HepG2 (cell line): ENCODE measurements at regions not wholly inside any gene's neighbourhood (a gene's known extent, or its start where the extent isn't known, plus 50 kb on each side); places are given as distances from the start of the nearest gene placed in this dataset.

Experiments used
- ATAC-seq: fragments of 200-7000 bp; cut with Tn5 transposase; 3 replicates; pipeline ENCODE4 v1.9.1; 2020; ENCODE audit warnings: mild to moderate bottlenecking, moderate library complexity
- BruUV-seq: library from RNA; stranded (reverse); fragments of 400-500 nt; replicated peaks from 2 replicates; lab custom pipeline; 2021; lab: Mats Ljungman, UMichigan
- CTCF ChIA-PET: fragments of 300-600 bp; formaldehyde crosslinking; extraction: SDS; loops from one replicate; lab custom pipeline; 2021; ENCODE audit warnings: low total read pairs, inconsistent platforms, low intra/inter-chr PET ratio; lab: Yijun Ruan, JAX
- POLR2A ChIA-PET: fragments of 350-600 bp; sonication (Branson Sonifier 250); formaldehyde crosslinking; loops from one replicate; lab custom pipeline; 2020; ENCODE audit warnings: antibody characterized with exemption, inconsistent platforms; lab: Yijun Ruan, JAX
- DNase-seq: peaks from one replicate; pipeline ENCODE4 v3.0.0-alpha.2; 2015; ENCODE audit warnings: low spot score
- FAIRE-seq: peaks from 3 replicates; lab custom pipeline; 2011; peaks lifted over from hg19 to GRCh38; lab: Jason Lieb, UNC
- H2AFZ ChIP-seq: one replicate; pipeline ENCODE4 v1.6.1; 2011; ENCODE audit warnings: low read length, inconsistent platforms
- H3K27ac ChIP-seq: fragments of 300-600 bp; 3 replicates; pipeline ENCODE4 v1.8.0; 2011; ENCODE audit warnings: mixed run types, mild to moderate bottlenecking, mixed read lengths, low read length, inconsistent platforms; ENCODE audit not compliant: insufficient read depth; ENCODE audit errors: extremely low read length
- H3K27me3 ChIP-seq, 2 experiments: fragments of 200-600 bp in 1 of 2; 2 replicates in 1 of 2; 3 replicates in 1 of 2; pipeline versions ENCODE4 v1.6.0 to v1.8.0; 2011; ENCODE audit warnings: low read length in 2 of 2, mild to moderate bottlenecking in 2 of 2, moderate library complexity in 2 of 2, inconsistent platforms in 1 of 2; ENCODE audit not compliant: insufficient read depth in 2 of 2, control insufficient read depth in 1 of 2
- H3K36me3 ChIP-seq, 2 experiments: fragments of 200-600 bp in 1 of 2; replicated peaks in 1 of 2; 2 replicates in 1 of 2; 3 replicates in 1 of 2; pipeline versions ENCODE4 v1.5.1 to v1.8.0; 2011; ENCODE audit warnings: low read length in 2 of 2, inconsistent platforms in 1 of 2; ENCODE audit not compliant: insufficient read depth in 2 of 2, control insufficient read depth in 1 of 2
- H3K4me1 ChIP-seq: 2 replicates; pipeline ENCODE4 v1.5.1; 2012; ENCODE audit warnings: low read length, inconsistent platforms; ENCODE audit not compliant: insufficient read depth
- H3K4me2 ChIP-seq: 2 replicates; pipeline ENCODE4 v1.6.0; 2011; ENCODE audit warnings: low read depth, low read length, inconsistent platforms
- H3K4me3 ChIP-seq, 3 experiments: fragments of 200-600 bp in 1 of 3; sonication (generic), shearing (Covaris generic) in 1 of 3; replicated peaks in 1 of 3; 2 replicates each; pipeline ENCODE4 v1.5.1; 2011 to 2016; ENCODE audit warnings: low read length in 3 of 3, inconsistent platforms in 2 of 3, low read depth in 2 of 3, mild to moderate bottlenecking in 2 of 3, control low read depth in 1 of 3, mixed read lengths in 1 of 3; ENCODE audit not compliant: insufficient read depth in 1 of 3
- H3K79me2 ChIP-seq: one replicate; pipeline ENCODE4 v1.6.1; 2011; ENCODE audit warnings: low read length, inconsistent platforms; ENCODE audit not compliant: insufficient read depth
- H3K9ac ChIP-seq: 2 replicates; pipeline ENCODE4 v1.6.0; 2011; ENCODE audit warnings: mild to moderate bottlenecking, low read depth, low read length, inconsistent platforms; ENCODE audit not compliant: insufficient read depth
- H3K9me3 ChIP-seq: 2 replicates; pipeline ENCODE4 v1.5.1; 2012; ENCODE audit warnings: mild to moderate bottlenecking, low read length
- H4K20me1 ChIP-seq: 2 replicates; pipeline ENCODE4 v1.6.0; 2011; ENCODE audit warnings: inconsistent platforms, mild to moderate bottlenecking, low read length, moderate library complexity; ENCODE audit not compliant: insufficient read depth
- KDM5A ChIP-seq: fragments of 200-600 bp; sonication (generic); IDR thresholded peaks from 2 replicates; pipeline ENCODE4 v1.7.0; 2018; ENCODE audit warnings: antibody characterized with exemption, mild to moderate bottlenecking, low read length, borderline replicate concordance
- SP4 ChIP-seq: sonication (generic); formaldehyde crosslinking; IDR thresholded peaks from 2 replicates; pipeline ENCODE4 v1.8.1; 2023; ENCODE audit warnings: mild to moderate bottlenecking, missing genetic modification reagents
- TBL1XR1 ChIP-seq: fragments of 150-350 bp; IDR thresholded peaks from 2 replicates; pipeline ENCODE4 v1.6.1; 2014; ENCODE audit warnings: borderline replicate concordance, low read length; ENCODE audit not compliant: partially characterized antibody
- U2AF1 ChIP-seq: fragments of 200-400 bp; formaldehyde crosslinking; optimal IDR thresholded peaks from 2 replicates; pipeline ENCODE3; 2017; ENCODE audit warnings: mild to moderate bottlenecking, low read depth, low read length
- ZFP41 ChIP-seq: sonication (generic); formaldehyde crosslinking; IDR thresholded peaks from 2 replicates; pipeline ENCODE4 v1.4.0; 2020; ENCODE audit warnings: mild to moderate bottlenecking, missing genetic modification reagents, borderline replicate concordance
- ZNF230 ChIP-seq: sonication (generic); formaldehyde crosslinking; IDR thresholded peaks from 2 replicates; pipeline ENCODE4 v1.4.0; 2020; ENCODE audit warnings: mild to moderate bottlenecking, missing genetic modification reagents
- ZNF24 ChIP-seq: fragments of 450-650 bp; IDR thresholded peaks from 2 replicates; pipeline ENCODE4 v1.6.1; 2017; ENCODE audit warnings: antibody characterized with exemption, mild to moderate bottlenecking
- ZSCAN21 ChIP-seq: sonication (generic); formaldehyde crosslinking; IDR thresholded peaks from 2 replicates; pipeline ENCODE4 v1.8.0; 2022; ENCODE audit warnings: mild to moderate bottlenecking, missing genetic modification reagents, moderate library complexity, borderline replicate concordance
- ZSCAN25 ChIP-seq: sonication (generic); formaldehyde crosslinking; IDR thresholded peaks from 2 replicates; pipeline ENCODE4 v1.8.0; 2022; ENCODE audit warnings: mild to moderate bottlenecking, missing genetic modification reagents
- ZUFSP ChIP-seq: sonication (generic); formaldehyde crosslinking; IDR thresholded peaks from 2 replicates; pipeline ENCODE4 v1.9.0; 2021; ENCODE audit warnings: missing genetic modification reagents, mild to moderate bottlenecking, borderline replicate concordance
- WGBS: methylation state at CpG from one replicate; pipeline ENCODE4 v1.1.6; 2017; ENCODE audit warnings: low lambda C conversion rate; 5-methylcytosine and 5-hydroxymethylcytosine counted together
- in situ Hi-C: cut with HindIII; loops from 2 replicates; pipeline ENCODE4 v1.10.0; 2017; ENCODE audit warnings: low pct_unique_long_range_greater_than_20kb; ENCODE audit not compliant: extremely low pct_ligation_motif_present
- intact Hi-C: fragments of 100-400 bp; cut with micrococcal nuclease; formaldehyde crosslinking; loops from one replicate; pipeline ENCODE4 v1.10.0; 2022; ENCODE audit not compliant: unreplicated experiment
- TF ChIP-seq, protein P1 (sequence below): sonication (generic); formaldehyde crosslinking; IDR thresholded peaks from 2 replicates; pipeline ENCODE4 v1.4.0; 2020; ENCODE audit warnings: missing genetic modification reagents

DNA sequence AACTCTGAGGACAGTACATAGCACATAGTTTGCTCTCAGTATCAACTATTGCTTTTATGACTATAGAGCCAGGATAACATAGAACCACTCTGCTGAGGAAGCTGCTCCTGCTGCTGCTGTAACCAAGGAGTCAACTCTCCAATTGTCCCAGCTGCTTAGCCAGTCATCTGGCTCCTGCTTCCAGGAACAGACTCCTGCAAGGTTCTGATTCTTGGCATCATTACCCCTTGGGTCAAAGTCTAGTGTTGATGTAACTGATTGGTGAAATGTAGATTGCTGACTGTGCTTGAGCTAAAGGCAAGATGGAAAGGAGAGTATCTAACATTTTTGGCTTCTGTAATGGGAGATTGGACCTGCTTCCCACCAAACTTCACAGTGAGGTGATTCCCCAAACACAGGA lies 261.9 kb upstream of the FSHR start:
- CTCF ChIA-PET: no interaction called here
- no peak for DNase-seq
- POLR2A ChIA-PET: no interaction called here
- Histone ChIP-seq H3K9me3 (peaks cover 11% of the 10 kb centered on the region), H3K27me3 (no peaks in the 10 kb centered on the region), H3K4me3 (no peak overlapping the region), H3K9ac (no peak overlapping the region), H4K20me1 (no peaks in the 10 kb centered on the region), H3K4me1 (no peaks in the 10 kb centered on the region), H3K4me2 (no peak overlapping the region), H2AFZ (no peak overlapping the region)
- no peak for FAIRE-seq
- TF ChIP-seq ZNF230 (CRISPR knock-in tag) (no peak), KDM5A (no peak)
- TF ChIP-seq, all 625 proteins: peak for 0
- no peak overlapping the region for H3K27ac ChIP-seq
- BruUV-seq: no TSS peak
- intact Hi-C loops (no loop called here), in situ Hi-C loops (no loop called here)
- no peak for ATAC-seq
- no peaks in the 10 kb centered on the region for H3K36me3 ChIP-seq
- no peaks in the 10 kb centered on the region for H3K79me2 ChIP-seq

DNA sequence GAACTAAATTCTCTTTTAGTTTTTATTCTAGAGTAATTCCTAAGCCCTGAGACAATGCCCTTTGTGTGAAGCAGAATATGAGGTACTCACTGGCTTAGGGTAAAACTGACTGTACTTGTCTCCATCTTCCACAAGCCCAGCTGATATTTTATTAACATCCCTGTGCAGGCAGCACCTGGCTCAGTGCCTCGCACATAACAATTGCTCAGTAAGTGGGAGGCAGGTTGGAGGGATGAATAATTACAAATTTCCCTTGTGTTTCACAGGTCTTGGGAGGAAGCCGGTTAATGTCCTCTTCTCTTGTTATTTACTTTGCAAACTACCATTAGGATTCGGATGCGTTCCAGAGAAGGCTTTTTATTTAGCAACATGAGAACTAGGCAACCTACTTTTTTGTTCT lies 249.8 kb upstream of the FSHR start:
- H3K4me2 ChIP-seq: no peak overlapping the region
- H2AFZ ChIP-seq: no peak overlapping the region
- H4K20me1 ChIP-seq: no peaks in the 10 kb centered on the region
- POLR2A ChIA-PET: no interaction called here
- no peak overlapping the region for H3K27ac ChIP-seq
- H3K27me3 ChIP-seq: no peaks in the 10 kb centered on the region
- DNase-seq: no peak
- intact Hi-C loops: no loop called here
- FAIRE-seq: no peak
- H3K9me3 ChIP-seq: 0 out of 2 replicates have a peak, but pooled peaks cover 4% of the 10 kb centered on the region
- CTCF ChIA-PET: no interaction called here
- no TSS peak for BruUV-seq
- H3K79me2 ChIP-seq: no peaks in the 10 kb centered on the region
- H3K9ac ChIP-seq: no peak overlapping the region
- TF ChIP-seq ZSCAN25: no peak
- TF ChIP-seq SP4 (CRISPR knock-in tag): no peak
- TF ChIP-seq U2AF1: no peak
- TF ChIP-seq ZFP41 (CRISPR knock-in tag): no peak
- TF ChIP-seq, protein P1, sequence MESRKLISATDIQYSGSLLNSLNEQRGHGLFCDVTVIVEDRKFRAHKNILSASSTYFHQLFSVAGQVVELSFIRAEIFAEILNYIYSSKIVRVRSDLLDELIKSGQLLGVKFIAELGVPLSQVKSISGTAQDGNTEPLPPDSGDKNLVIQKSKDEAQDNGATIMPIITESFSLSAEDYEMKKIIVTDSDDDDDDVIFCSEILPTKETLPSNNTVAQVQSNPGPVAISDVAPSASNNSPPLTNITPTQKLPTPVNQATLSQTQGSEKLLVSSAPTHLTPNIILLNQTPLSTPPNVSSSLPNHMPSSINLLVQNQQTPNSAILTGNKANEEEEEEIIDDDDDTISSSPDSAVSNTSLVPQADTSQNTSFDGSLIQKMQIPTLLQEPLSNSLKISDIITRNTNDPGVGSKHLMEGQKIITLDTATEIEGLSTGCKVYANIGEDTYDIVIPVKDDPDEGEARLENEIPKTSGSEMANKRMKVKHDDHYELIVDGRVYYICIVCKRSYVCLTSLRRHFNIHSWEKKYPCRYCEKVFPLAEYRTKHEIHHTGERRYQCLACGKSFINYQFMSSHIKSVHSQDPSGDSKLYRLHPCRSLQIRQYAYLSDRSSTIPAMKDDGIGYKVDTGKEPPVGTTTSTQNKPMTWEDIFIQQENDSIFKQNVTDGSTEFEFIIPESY (CRISPR knock-in tag): no peak
- TF ChIP-seq TBL1XR1: no peak
- no peak for TF ChIP-seq ZNF24
- TF ChIP-seq ZUFSP (CRISPR knock-in tag): no peak
- TF ChIP-seq ZSCAN21 (CRISPR knock-in tag): no peak
- no peak for ATAC-seq
- no peaks in the 10 kb centered on the region for H3K36me3 ChIP-seq
- 12% methylated on average over 4 of the region's 4 CpGs for WGBS
- no peaks in the 10 kb centered on the region for H3K4me1 ChIP-seq
- in situ Hi-C loops: no loop called here
- H3K4me3 ChIP-seq: no peak overlapping the region
